ENCODE measurements at regions not wholly inside any gene's neighbourhood (a gene's known extent, or its start where the extent isn't known, plus 50 kb on each side); places are given as distances from the start of the nearest gene placed in this dataset.

DNA sequence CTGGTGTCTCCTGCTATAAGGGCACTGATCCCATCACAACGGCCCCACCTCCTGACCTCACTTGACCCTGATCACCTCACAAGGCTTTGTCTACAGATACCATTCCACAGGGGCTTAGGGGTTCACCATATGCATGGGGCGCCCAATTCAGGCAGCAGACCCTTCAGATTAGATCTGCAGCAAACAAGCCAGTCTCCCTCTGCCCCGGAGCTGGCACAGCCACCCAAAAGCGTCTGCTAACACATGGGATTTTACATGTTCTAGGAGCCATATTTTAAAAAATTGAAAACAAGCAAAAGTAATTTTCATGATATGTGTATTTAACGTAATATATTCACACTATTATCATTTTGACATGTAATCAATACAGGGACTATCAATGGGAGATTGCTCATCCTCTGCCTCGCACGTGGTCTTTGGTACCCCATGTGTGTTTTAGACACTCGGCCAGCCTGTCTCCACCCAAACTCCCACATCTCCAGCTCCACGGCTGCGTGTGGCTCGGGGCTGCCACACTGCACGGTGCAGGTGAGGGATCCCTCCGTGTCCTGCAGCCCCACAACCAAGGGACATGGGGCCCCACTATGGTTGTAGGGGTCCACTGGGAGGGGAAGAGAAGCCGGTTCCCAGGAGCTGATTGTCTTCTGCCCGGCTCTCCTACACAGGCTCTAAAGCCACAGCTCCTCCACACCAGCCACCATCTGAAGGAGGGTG is 107.6 kb downstream of the RBFOX3 start:
- TF ChIP-seq POLR2AphosphoS5 (IDR thresholded peaks at IDR 0.05): no peak
- TF ChIP-seq, protein P1, sequence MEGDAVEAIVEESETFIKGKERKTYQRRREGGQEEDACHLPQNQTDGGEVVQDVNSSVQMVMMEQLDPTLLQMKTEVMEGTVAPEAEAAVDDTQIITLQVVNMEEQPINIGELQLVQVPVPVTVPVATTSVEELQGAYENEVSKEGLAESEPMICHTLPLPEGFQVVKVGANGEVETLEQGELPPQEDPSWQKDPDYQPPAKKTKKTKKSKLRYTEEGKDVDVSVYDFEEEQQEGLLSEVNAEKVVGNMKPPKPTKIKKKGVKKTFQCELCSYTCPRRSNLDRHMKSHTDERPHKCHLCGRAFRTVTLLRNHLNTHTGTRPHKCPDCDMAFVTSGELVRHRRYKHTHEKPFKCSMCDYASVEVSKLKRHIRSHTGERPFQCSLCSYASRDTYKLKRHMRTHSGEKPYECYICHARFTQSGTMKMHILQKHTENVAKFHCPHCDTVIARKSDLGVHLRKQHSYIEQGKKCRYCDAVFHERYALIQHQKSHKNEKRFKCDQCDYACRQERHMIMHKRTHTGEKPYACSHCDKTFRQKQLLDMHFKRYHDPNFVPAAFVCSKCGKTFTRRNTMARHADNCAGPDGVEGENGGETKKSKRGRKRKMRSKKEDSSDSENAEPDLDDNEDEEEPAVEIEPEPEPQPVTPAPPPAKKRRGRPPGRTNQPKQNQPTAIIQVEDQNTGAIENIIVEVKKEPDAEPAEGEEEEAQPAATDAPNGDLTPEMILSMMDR (IDR thresholded peaks at IDR 0.05): no peak

All from breast epithelium (tissue), 3 donors.